Right lobe of liver (tissue), 6 donors: ENCODE measurements at regions not wholly inside any gene's neighbourhood (a gene's known extent, or its start where the extent isn't known, plus 50 kb on each side); places are given as distances from the start of the nearest gene placed in this dataset.
A peak's percentile ranks its signal among the peaks of the same experiment; 100 is the strongest.
"Not testable (repeated sequence)": the region's sequence is repeated elsewhere in the genome, so short reads cannot be mapped to it uniquely, and the experiment has no call there.

ENCODE experiments used
- ATAC-seq, 4 donors: fragments of 200-7000 bp; cut with Tn5 transposase; one replicate each; pipeline ENCODE4 v1.9.1; 2020; ENCODE audit warnings: mild to moderate bottlenecking in 4 of 4, moderate library complexity in 4 of 4
- DNase-seq, 3 donors: peaks; one replicate each; pipeline ENCODE4 v3.0.0-alpha.2; 2020
- H3K27ac ChIP-seq, 3 donors: fragments of 200-600 bp; one replicate each; pipeline ENCODE4 v1.8.0; 2022
- H3K27me3 ChIP-seq, 2 donors: fragments of 200-600 bp; one replicate each; pipeline ENCODE4 v1.8.0; 2022
- H3K36me3 ChIP-seq, 4 donors: fragments of 200-600 bp; sonication (generic) in 1 of 4; one replicate each; pipeline versions ENCODE4 v1.5.1 to v1.8.0; 2017 to 2022; ENCODE audit warnings: control low read depth in 1 of 4
- H3K4me1 ChIP-seq, 4 donors: fragments of 200-600 bp; sonication (generic) in 1 of 4; one replicate each; pipeline versions ENCODE4 v1.5.1 to v1.8.0; 2017 to 2022; ENCODE audit warnings: control low read depth in 1 of 4
- H3K4me3 ChIP-seq, 3 donors: fragments of 200-600 bp; one replicate each; pipeline ENCODE4 v1.8.0; 2022
- H3K9me3 ChIP-seq, 4 donors: fragments of 200-600 bp; sonication (generic) in 1 of 4; one replicate each; pipeline versions ENCODE4 v1.5.1 to v1.8.0; 2017 to 2022; ENCODE audit warnings: control low read depth in 1 of 4
- CTCF ChIP-seq, 4 donors: fragments of 200-600 bp in 3 of 4; fragments of 450-650 bp in 1 of 4; IDR thresholded peaks; one replicate each; pipeline versions ENCODE4 v1.5.1 to v1.8.0; 2016 to 2022; ENCODE audit warnings: antibody characterized with exemption in 4 of 4, mild to moderate bottlenecking in 2 of 4
- POLR2A ChIP-seq: fragments of 450-650 bp; IDR thresholded peaks from one replicate; pipeline ENCODE4 v1.6.1; 2017; ENCODE audit warnings: antibody characterized with exemption, mild to moderate bottlenecking
- WGBS: methylation state at CpG from one replicate; pipeline ENCODE4 v1.1.6; 2018; ENCODE audit warnings: low coverage, low lambda C conversion rate; ENCODE audit not compliant: insufficient coverage; ENCODE audit errors: missing lambda C conversion rate; 5-methylcytosine and 5-hydroxymethylcytosine counted together
- intact Hi-C, 2 donors: fragments of 100-400 bp; cut with DNase I; formaldehyde crosslinking; loops; one replicate each; pipeline versions ENCODE4 v1.11.2 to v1.14.1; 2022
- donor health status: DM: no; HTN: yes; CAD: no.
- donor health status: DM: no; HTN: no; CAD: no.
- donor health status: DM: no; HTN: no; CAD: no.
- donor health status: DM: no; HTN: yes; CAD: no.
- donor health status: DM: no; HTN: yes; CAD: no.

GRCh38 chr3:102722317-102722716 is 287.5 kb downstream of the ZPLD1 start:
- Histone ChIP-seq H3K4me3 (no peak overlapping the region), H3K4me1 (no peaks in the 10 kb centered on the region), H3K36me3 (no peaks in the 10 kb centered on the region), H3K9me3 (no peaks in the 10 kb centered on the region), H3K27ac (no peak overlapping the region), H3K27me3 (no peaks in the 10 kb centered on the region)
- ATAC-seq (no peak), DNase-seq (no peak)
- TF ChIP-seq POLR2A (no peak), CTCF (IDR thresholded peaks at IDR 0.05) (no peak)
- intact Hi-C loops = no loop called here
- 40% methylated on average over 2 of the region's 2 CpGs for WGBS

GRCh38 chr3:102727340-102727739 is 292.5 kb downstream of the ZPLD1 start:
- 74% methylated on average over 2 of the region's 2 CpGs for WGBS
- intact Hi-C loops = no loop called here
- H3K9me3 ChIP-seq = no peaks in the 10 kb centered on the region
- ATAC-seq (no peak), DNase-seq (no peak)
- H3K27ac ChIP-seq = no peak overlapping the region
- no peak overlapping the region for H3K4me3 ChIP-seq
- H3K27me3 ChIP-seq = no peaks in the 10 kb centered on the region
- no peaks in the 10 kb centered on the region for H3K36me3 ChIP-seq
- no peaks in the 10 kb centered on the region for H3K4me1 ChIP-seq
- TF ChIP-seq POLR2A (no peak), CTCF (IDR thresholded peaks at IDR 0.05) (no peak)

- ATAC-seq, H3K36me3 ChIP-seq: not testable (repeated sequence)
- WGBS = 100% methylated on average over 1 of the region's 12 CpGs
Observed at GRCh38 chr3:102732581-102732980, 297.8 kb downstream of the ZPLD1 start.

GRCh38 chr3:102733791-102734563 is 299.2 kb downstream of the ZPLD1 start:
- peak in 1 of 4 donors; percentile 28 for ATAC-seq
- 26% methylated on average over 5 of the region's 5 CpGs for WGBS
- intact Hi-C loops = loop anchor here in 1 of 2 donors (10.0 kb wide), 1 partner anchor 499 kb away; no protein-coding TSS in a partner anchor

More at GRCh38 chr3:102732581-102732980, 297.8 kb downstream of the ZPLD1 start:
- H3K4me1 ChIP-seq, H3K27me3 ChIP-seq, DNase-seq, H3K4me3 ChIP-seq, H3K9me3 ChIP-seq, H3K27ac ChIP-seq: not testable (repeated sequence)
- intact Hi-C loops = loop anchor here in 1 of 2 donors (10.0 kb wide), 1 partner anchor 498 kb away; no protein-coding TSS in a partner anchor

More at GRCh38 chr3:102733791-102734563, 299.2 kb downstream of the ZPLD1 start:
- H3K27me3 ChIP-seq = no peaks in the 10 kb centered on the region
- DNase-seq = no peak
- no peaks in the 10 kb centered on the region for H3K36me3 ChIP-seq
- no peaks in the 10 kb centered on the region for H3K9me3 ChIP-seq
- H3K4me3 ChIP-seq = no peak overlapping the region
- no peaks in the 10 kb centered on the region for H3K4me1 ChIP-seq
- no peak for TF ChIP-seq POLR2A
- no peak for TF ChIP-seq CTCF (IDR thresholded peaks at IDR 0.05)
- no peak overlapping the region for H3K27ac ChIP-seq
